ENCODE measurements at regions not wholly inside any gene's neighbourhood (a gene's known extent, or its start where the extent isn't known, plus 50 kb on each side); places are given as distances from the start of the nearest gene placed in this dataset.

DNA sequence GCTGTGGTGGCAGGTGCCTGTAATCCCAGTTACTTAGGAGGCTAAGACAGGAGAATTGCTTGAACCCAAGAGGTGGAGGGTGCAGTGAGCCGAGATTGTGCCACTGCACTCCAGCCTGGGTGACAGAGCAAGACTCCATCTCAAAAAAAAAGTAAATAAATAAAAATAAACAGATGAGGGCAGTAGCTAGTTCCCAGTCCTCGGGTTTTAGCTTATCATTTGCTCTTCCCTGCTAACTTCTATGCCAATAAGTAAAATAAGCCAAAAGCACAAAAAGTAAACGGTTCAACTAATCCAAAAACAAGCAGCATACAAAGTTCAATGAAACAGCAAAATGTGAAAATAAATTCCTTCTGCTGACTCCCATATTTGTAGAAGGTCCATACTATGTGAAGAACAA lies 133.0 kb upstream of the TMCC3 start:
- DNase-seq (ENCODE audit: low spot score) (no peak), ATAC-seq (ENCODE audit: low read depth) (0 out of 3 replicates have a peak, but pooled peaks have one; percentile 10)
- TF ChIP-seq, protein P1, sequence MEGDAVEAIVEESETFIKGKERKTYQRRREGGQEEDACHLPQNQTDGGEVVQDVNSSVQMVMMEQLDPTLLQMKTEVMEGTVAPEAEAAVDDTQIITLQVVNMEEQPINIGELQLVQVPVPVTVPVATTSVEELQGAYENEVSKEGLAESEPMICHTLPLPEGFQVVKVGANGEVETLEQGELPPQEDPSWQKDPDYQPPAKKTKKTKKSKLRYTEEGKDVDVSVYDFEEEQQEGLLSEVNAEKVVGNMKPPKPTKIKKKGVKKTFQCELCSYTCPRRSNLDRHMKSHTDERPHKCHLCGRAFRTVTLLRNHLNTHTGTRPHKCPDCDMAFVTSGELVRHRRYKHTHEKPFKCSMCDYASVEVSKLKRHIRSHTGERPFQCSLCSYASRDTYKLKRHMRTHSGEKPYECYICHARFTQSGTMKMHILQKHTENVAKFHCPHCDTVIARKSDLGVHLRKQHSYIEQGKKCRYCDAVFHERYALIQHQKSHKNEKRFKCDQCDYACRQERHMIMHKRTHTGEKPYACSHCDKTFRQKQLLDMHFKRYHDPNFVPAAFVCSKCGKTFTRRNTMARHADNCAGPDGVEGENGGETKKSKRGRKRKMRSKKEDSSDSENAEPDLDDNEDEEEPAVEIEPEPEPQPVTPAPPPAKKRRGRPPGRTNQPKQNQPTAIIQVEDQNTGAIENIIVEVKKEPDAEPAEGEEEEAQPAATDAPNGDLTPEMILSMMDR (IDR thresholded peaks at IDR 0.05; ENCODE audit: poor library complexity, severe bottlenecking): no peak
- Histone ChIP-seq H3K36me3 (ENCODE audit: low read depth) (no peaks in the 10 kb centered on the region), H3K27me3 (ENCODE audit: insufficient read depth, poor library complexity, severe bottlenecking) (no peaks in the 10 kb centered on the region), H3K4me3 (ENCODE audit: severe bottlenecking) (no peak overlapping the region), H3K27ac (ENCODE audit: poor library complexity, severe bottlenecking) (no peak overlapping the region), H3K9me3 (ENCODE audit: severe bottlenecking) (no peaks in the 10 kb centered on the region), H3K4me1 (ENCODE audit: insufficient read depth, poor library complexity, severe bottlenecking) (peaks cover 6% of the 10 kb centered on the region)

DNA sequence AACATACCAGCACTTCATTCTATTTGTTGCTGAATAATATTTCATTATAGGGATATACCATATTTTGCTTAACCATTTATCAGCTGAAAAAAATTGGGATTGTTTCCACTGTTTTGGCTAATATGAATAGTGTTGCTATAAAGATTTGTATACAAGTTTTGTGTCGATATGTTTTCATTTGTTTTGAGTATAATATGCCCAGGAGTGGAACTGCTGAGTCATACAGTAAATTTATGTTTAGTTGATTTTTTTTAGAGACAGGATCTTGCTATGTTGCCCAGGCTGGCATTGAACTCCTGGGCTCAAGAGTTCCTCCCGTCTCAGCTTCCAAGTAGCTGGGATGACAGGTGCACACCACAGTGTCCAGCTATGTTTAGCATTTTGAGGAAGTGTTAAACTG lies 131.5 kb upstream of the TMCC3 start:
- peaks cover 6% of the 10 kb centered on the region for H3K4me1 ChIP-seq (ENCODE audit: insufficient read depth, poor library complexity, severe bottlenecking)
- no peak overlapping the region for H3K27ac ChIP-seq (ENCODE audit: poor library complexity, severe bottlenecking)
- H3K4me3 ChIP-seq (ENCODE audit: severe bottlenecking): no peak overlapping the region
- TF ChIP-seq, protein P1 (IDR thresholded peaks at IDR 0.05; ENCODE audit: poor library complexity, severe bottlenecking): no peak
- no peaks in the 10 kb centered on the region for H3K36me3 ChIP-seq (ENCODE audit: low read depth)
- ATAC-seq (ENCODE audit: low read depth): no peak
- H3K9me3 ChIP-seq (ENCODE audit: severe bottlenecking): no peaks in the 10 kb centered on the region
- DNase-seq (ENCODE audit: low spot score): no peak
- H3K27me3 ChIP-seq (ENCODE audit: insufficient read depth, poor library complexity, severe bottlenecking): no peaks in the 10 kb centered on the region

DNA sequence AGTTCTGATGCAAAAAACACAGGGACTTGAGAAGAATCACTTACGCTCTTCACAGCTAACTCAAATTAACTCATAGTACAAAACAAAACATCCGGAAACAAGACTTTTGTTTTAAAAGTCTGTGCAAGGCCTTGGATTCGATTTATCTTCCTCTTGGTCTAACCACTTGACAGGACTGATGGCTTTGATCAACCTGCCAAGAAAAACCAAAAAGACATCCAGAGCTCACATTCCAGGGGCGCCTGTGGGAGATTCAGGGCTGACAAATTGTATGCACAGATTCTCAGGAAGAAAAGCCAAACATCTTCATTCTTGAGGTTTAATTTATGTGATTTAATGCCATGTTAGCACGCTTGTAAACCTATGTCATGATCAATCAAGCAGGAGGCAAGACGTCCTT lies 129.1 kb upstream of the TMCC3 start:
- H3K4me1 ChIP-seq (ENCODE audit: insufficient read depth, poor library complexity, severe bottlenecking): peaks cover 6% of the 10 kb centered on the region
- H3K27ac ChIP-seq (ENCODE audit: poor library complexity, severe bottlenecking): no peak overlapping the region
- H3K27me3 ChIP-seq (ENCODE audit: insufficient read depth, poor library complexity, severe bottlenecking): no peaks in the 10 kb centered on the region
- no peaks in the 10 kb centered on the region for H3K36me3 ChIP-seq (ENCODE audit: low read depth)
- no peak overlapping the region for H3K4me3 ChIP-seq (ENCODE audit: severe bottlenecking)
- H3K9me3 ChIP-seq (ENCODE audit: severe bottlenecking): no peaks in the 10 kb centered on the region
- DNase-seq (ENCODE audit: low spot score): no peak
- ATAC-seq (ENCODE audit: low read depth): no peak
- TF ChIP-seq, protein P1 (IDR thresholded peaks at IDR 0.05; ENCODE audit: poor library complexity, severe bottlenecking): no peak

DNA sequence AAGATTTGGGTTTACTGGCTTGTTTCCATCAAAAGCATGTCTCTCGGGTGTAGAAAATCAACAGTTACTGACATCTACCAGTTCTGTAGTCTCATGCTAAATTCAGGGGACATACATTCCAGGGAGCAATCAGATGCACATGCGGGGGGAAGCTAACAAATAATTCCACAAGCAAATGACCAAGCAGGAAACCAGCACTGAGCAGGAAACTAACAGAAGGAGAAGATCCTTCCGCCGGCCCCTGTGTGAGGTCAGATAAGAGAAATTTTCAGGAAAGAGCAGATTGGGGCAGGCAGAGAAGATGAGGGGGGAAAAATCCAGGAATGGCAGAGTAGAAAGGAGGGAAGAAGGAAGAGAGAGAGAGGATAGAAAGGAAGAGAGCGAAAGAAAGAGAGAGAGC lies 127.6 kb upstream of the TMCC3 start:
- no peak overlapping the region for H3K4me3 ChIP-seq (ENCODE audit: severe bottlenecking)
- DNase-seq (ENCODE audit: low spot score) (no peak), ATAC-seq (ENCODE audit: low read depth) (no peak)

DNA sequence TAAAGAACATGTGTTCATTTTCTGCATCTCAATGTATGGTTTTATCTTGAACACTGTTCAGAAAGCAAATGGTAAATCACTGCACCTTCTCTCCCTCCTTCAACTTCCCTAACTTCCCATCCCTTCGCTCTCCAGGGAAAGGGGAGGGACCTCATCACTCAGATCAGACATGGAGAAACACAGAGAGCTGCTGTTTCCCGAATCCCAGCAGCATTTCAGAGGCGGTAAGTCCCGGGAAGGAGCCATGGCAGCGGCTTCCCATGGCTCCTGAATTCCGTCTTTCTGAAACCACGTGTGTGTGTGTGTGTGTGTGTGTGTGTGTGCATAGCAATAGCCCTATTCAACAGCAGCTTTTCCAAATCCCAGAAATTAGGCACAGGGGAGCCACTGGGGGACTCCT lies 125.4 kb upstream of the TMCC3 start:
- no peak overlapping the region for H3K4me3 ChIP-seq (ENCODE audit: severe bottlenecking)
- no peaks in the 10 kb centered on the region for H3K27me3 ChIP-seq (ENCODE audit: insufficient read depth, poor library complexity, severe bottlenecking)
- TF ChIP-seq, protein P1 (IDR thresholded peaks at IDR 0.05; ENCODE audit: poor library complexity, severe bottlenecking): no peak
- ATAC-seq (ENCODE audit: low read depth): no peak
- H3K4me1 ChIP-seq (ENCODE audit: insufficient read depth, poor library complexity, severe bottlenecking): no peaks in the 10 kb centered on the region
- no peak for DNase-seq (ENCODE audit: low spot score)
- H3K9me3 ChIP-seq (ENCODE audit: severe bottlenecking): no peaks in the 10 kb centered on the region
- no peaks in the 10 kb centered on the region for H3K36me3 ChIP-seq (ENCODE audit: low read depth)
- H3K27ac ChIP-seq (ENCODE audit: poor library complexity, severe bottlenecking): no peak overlapping the region

More for the DNA sequence above, 127.6 kb upstream of the TMCC3 start:
- no peaks in the 10 kb centered on the region for H3K9me3 ChIP-seq (ENCODE audit: severe bottlenecking)
- H3K27ac ChIP-seq (ENCODE audit: poor library complexity, severe bottlenecking): no peak overlapping the region
- H3K27me3 ChIP-seq (ENCODE audit: insufficient read depth, poor library complexity, severe bottlenecking): no peaks in the 10 kb centered on the region
- no peaks in the 10 kb centered on the region for H3K4me1 ChIP-seq (ENCODE audit: insufficient read depth, poor library complexity, severe bottlenecking)
- H3K36me3 ChIP-seq (ENCODE audit: low read depth): no peaks in the 10 kb centered on the region
- TF ChIP-seq, protein P1 (IDR thresholded peaks at IDR 0.05; ENCODE audit: poor library complexity, severe bottlenecking): no peak

All from RWPE2 (cell line).